ENCODE measurements at regions not wholly inside any gene's neighbourhood (a gene's known extent, or its start where the extent isn't known, plus 50 kb on each side); places are given as distances from the start of the nearest gene placed in this dataset.

DNA sequence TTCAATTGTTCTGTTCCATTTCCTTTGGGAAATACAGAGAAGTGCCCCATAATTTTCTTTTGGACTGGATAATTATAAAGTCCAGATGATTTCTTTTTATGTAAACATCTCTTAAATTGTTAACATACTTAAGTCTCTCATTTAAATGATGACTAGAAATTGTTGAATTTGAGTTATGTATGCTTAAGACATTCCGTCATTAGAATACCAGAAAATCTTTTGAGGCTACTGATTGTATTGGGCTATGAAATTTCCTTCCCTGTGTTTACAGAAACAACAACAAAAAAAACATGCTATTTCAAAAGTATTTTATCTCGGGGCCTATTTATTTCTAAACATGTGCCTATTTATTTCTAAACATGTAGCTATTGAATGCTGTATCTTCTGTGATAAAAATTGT lies 125.4 kb downstream of the SH3BGRL2 start:
- TF ChIP-seq, protein P1, sequence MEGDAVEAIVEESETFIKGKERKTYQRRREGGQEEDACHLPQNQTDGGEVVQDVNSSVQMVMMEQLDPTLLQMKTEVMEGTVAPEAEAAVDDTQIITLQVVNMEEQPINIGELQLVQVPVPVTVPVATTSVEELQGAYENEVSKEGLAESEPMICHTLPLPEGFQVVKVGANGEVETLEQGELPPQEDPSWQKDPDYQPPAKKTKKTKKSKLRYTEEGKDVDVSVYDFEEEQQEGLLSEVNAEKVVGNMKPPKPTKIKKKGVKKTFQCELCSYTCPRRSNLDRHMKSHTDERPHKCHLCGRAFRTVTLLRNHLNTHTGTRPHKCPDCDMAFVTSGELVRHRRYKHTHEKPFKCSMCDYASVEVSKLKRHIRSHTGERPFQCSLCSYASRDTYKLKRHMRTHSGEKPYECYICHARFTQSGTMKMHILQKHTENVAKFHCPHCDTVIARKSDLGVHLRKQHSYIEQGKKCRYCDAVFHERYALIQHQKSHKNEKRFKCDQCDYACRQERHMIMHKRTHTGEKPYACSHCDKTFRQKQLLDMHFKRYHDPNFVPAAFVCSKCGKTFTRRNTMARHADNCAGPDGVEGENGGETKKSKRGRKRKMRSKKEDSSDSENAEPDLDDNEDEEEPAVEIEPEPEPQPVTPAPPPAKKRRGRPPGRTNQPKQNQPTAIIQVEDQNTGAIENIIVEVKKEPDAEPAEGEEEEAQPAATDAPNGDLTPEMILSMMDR (IDR thresholded peaks at IDR 0.05; ENCODE audit: low read depth, low read length): no peak
- no peak for TF ChIP-seq POLR2A (IDR thresholded peaks at IDR 0.05; ENCODE audit: extremely low read depth, insufficient read length)
